ENCODE measurements at regions not wholly inside any gene's neighbourhood (a gene's known extent, or its start where the extent isn't known, plus 50 kb on each side); places are given as distances from the start of the nearest gene placed in this dataset.

DNA sequence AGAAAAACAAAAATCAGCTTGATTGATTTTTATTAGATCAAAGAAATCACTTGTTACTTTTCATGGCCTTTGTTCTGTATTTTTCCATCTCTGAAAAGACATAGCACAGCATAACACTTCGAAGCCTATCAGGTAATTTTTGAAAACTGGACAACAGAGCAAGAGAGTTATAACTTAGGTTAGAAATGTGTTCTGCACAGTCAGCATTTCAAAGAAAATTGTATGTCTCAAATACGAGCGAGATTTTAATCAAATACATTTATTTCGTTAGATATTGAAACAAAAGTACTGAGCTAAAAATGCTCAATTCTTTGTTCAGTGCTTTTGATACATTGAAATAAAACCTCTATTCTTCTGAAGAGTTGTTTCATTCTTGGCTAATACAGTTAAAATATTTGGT lies 144.1 kb upstream of the SLC10A2 start:
- TF ChIP-seq EZH2phosphoT487 (IDR thresholded peaks at IDR 0.05; ENCODE audit: insufficient read depth, low read depth), result no peak
- no peak for TF ChIP-seq EZH2 (IDR thresholded peaks at IDR 0.05; ENCODE audit: insufficient read depth, poor library complexity, severe bottlenecking)
